HepG2 (cell line): ENCODE measurements at regions not wholly inside any gene's neighbourhood (a gene's known extent, or its start where the extent isn't known, plus 50 kb on each side); places are given as distances from the start of the nearest gene placed in this dataset.

Experiments used
- ATAC-seq: fragments of 200-7000 bp; cut with Tn5 transposase; 3 replicates; pipeline ENCODE4 v1.9.1; 2020; ENCODE audit warnings: mild to moderate bottlenecking, moderate library complexity
- BruUV-seq: library from RNA; stranded (reverse); fragments of 400-500 nt; replicated peaks from 2 replicates; lab custom pipeline; 2021; lab: Mats Ljungman, UMichigan
- CTCF ChIA-PET: fragments of 300-600 bp; formaldehyde crosslinking; extraction: SDS; loops from one replicate; lab custom pipeline; 2021; ENCODE audit warnings: low total read pairs, inconsistent platforms, low intra/inter-chr PET ratio; lab: Yijun Ruan, JAX
- POLR2A ChIA-PET: fragments of 350-600 bp; sonication (Branson Sonifier 250); formaldehyde crosslinking; loops from one replicate; lab custom pipeline; 2020; ENCODE audit warnings: antibody characterized with exemption, inconsistent platforms; lab: Yijun Ruan, JAX
- DNase-seq: peaks from one replicate; pipeline ENCODE4 v3.0.0-alpha.2; 2015; ENCODE audit warnings: low spot score
- FAIRE-seq: peaks from 3 replicates; lab custom pipeline; 2011; peaks lifted over from hg19 to GRCh38; lab: Jason Lieb, UNC
- H2AFZ ChIP-seq: one replicate; pipeline ENCODE4 v1.6.1; 2011; ENCODE audit warnings: low read length, inconsistent platforms
- H3K27ac ChIP-seq: fragments of 300-600 bp; 3 replicates; pipeline ENCODE4 v1.8.0; 2011; ENCODE audit warnings: mixed run types, mild to moderate bottlenecking, mixed read lengths, low read length, inconsistent platforms; ENCODE audit not compliant: insufficient read depth; ENCODE audit errors: extremely low read length
- H3K27me3 ChIP-seq, 2 experiments: fragments of 200-600 bp in 1 of 2; 2 replicates in 1 of 2; 3 replicates in 1 of 2; pipeline versions ENCODE4 v1.6.0 to v1.8.0; 2011; ENCODE audit warnings: low read length in 2 of 2, mild to moderate bottlenecking in 2 of 2, moderate library complexity in 2 of 2, inconsistent platforms in 1 of 2; ENCODE audit not compliant: insufficient read depth in 2 of 2, control insufficient read depth in 1 of 2
- H3K36me3 ChIP-seq, 2 experiments: fragments of 200-600 bp in 1 of 2; replicated peaks in 1 of 2; 2 replicates in 1 of 2; 3 replicates in 1 of 2; pipeline versions ENCODE4 v1.5.1 to v1.8.0; 2011; ENCODE audit warnings: low read length in 2 of 2, inconsistent platforms in 1 of 2; ENCODE audit not compliant: insufficient read depth in 2 of 2, control insufficient read depth in 1 of 2
- H3K4me1 ChIP-seq: 2 replicates; pipeline ENCODE4 v1.5.1; 2012; ENCODE audit warnings: low read length, inconsistent platforms; ENCODE audit not compliant: insufficient read depth
- H3K4me2 ChIP-seq: 2 replicates; pipeline ENCODE4 v1.6.0; 2011; ENCODE audit warnings: low read depth, low read length, inconsistent platforms
- H3K4me3 ChIP-seq, 3 experiments: fragments of 200-600 bp in 1 of 3; sonication (generic), shearing (Covaris generic) in 1 of 3; replicated peaks in 1 of 3; 2 replicates each; pipeline ENCODE4 v1.5.1; 2011 to 2016; ENCODE audit warnings: low read length in 3 of 3, inconsistent platforms in 2 of 3, low read depth in 2 of 3, mild to moderate bottlenecking in 2 of 3, control low read depth in 1 of 3, mixed read lengths in 1 of 3; ENCODE audit not compliant: insufficient read depth in 1 of 3
- H3K79me2 ChIP-seq: one replicate; pipeline ENCODE4 v1.6.1; 2011; ENCODE audit warnings: low read length, inconsistent platforms; ENCODE audit not compliant: insufficient read depth
- H3K9ac ChIP-seq: 2 replicates; pipeline ENCODE4 v1.6.0; 2011; ENCODE audit warnings: mild to moderate bottlenecking, low read depth, low read length, inconsistent platforms; ENCODE audit not compliant: insufficient read depth
- H3K9me3 ChIP-seq: 2 replicates; pipeline ENCODE4 v1.5.1; 2012; ENCODE audit warnings: mild to moderate bottlenecking, low read length
- H4K20me1 ChIP-seq: 2 replicates; pipeline ENCODE4 v1.6.0; 2011; ENCODE audit warnings: inconsistent platforms, mild to moderate bottlenecking, low read length, moderate library complexity; ENCODE audit not compliant: insufficient read depth
- ARID3A ChIP-seq: IDR thresholded peaks from 2 replicates; pipeline ENCODE4 v1.6.1; 2012; ENCODE audit warnings: low read depth, low read length, improper control_type of control experiment
- ATF1 ChIP-seq: IDR thresholded peaks from 2 replicates; pipeline ENCODE4 v1.6.1; 2016; ENCODE audit warnings: mild to moderate bottlenecking, control low read depth
- ATF3 ChIP-seq: sonication (generic); formaldehyde crosslinking; IDR thresholded peaks from 2 replicates; pipeline ENCODE4 v1.4.0; 2020; ENCODE audit warnings: missing genetic modification reagents
- CEBPB ChIP-seq: IDR thresholded peaks from 2 replicates; pipeline ENCODE4 v1.6.1; 2011; ENCODE audit warnings: low read depth, low read length, improper control_type of control experiment, borderline replicate concordance
- EEA1 ChIP-seq: sonication (generic); formaldehyde crosslinking; IDR thresholded peaks from 2 replicates; pipeline ENCODE4 v1.5.1; 2020; ENCODE audit warnings: mild to moderate bottlenecking, missing genetic modification reagents, borderline replicate concordance
- KDM6A ChIP-seq: IDR thresholded peaks from 2 replicates; pipeline ENCODE4 v1.6.1; 2016; ENCODE audit warnings: low read depth
- MXI1 ChIP-seq: IDR thresholded peaks from 3 replicates; pipeline ENCODE4 v1.6.1; 2012; ENCODE audit warnings: low read depth, low read length, inconsistent platforms, borderline replicate concordance
- NR2F6 ChIP-seq, 2 experiments: IDR thresholded peaks; 2 replicates each; pipeline ENCODE4 v1.6.1; 2016; ENCODE audit warnings: antibody characterized with exemption in 1 of 2, mild to moderate bottlenecking in 1 of 2
- ZBTB20 ChIP-seq: sonication (generic); formaldehyde crosslinking; IDR thresholded peaks from 2 replicates; pipeline ENCODE4 v1.8.1; 2023; ENCODE audit warnings: missing genetic modification reagents, low read depth, mild to moderate bottlenecking, borderline replicate concordance
- ZFP36L2 ChIP-seq: sonication (generic); formaldehyde crosslinking; IDR thresholded peaks from 2 replicates; pipeline ENCODE4 v1.4.0; 2020; ENCODE audit warnings: missing genetic modification reagents
- ZFP41 ChIP-seq: sonication (generic); formaldehyde crosslinking; IDR thresholded peaks from 2 replicates; pipeline ENCODE4 v1.4.0; 2020; ENCODE audit warnings: mild to moderate bottlenecking, missing genetic modification reagents, borderline replicate concordance
- ZNF12 ChIP-seq: sonication (generic); formaldehyde crosslinking; IDR thresholded peaks from 2 replicates; pipeline ENCODE4 v1.5.0; 2020; ENCODE audit warnings: missing genetic modification reagents
- ZNF143 ChIP-seq: sonication (generic); formaldehyde crosslinking; IDR thresholded peaks from 2 replicates; pipeline ENCODE4 v1.4.0; 2020; ENCODE audit warnings: missing genetic modification reagents
- ZNF225 ChIP-seq: sonication (generic); formaldehyde crosslinking; IDR thresholded peaks from 2 replicates; pipeline ENCODE4 v1.4.0; 2020; ENCODE audit warnings: mild to moderate bottlenecking, missing genetic modification reagents
- ZNF350 ChIP-seq: sonication (generic); formaldehyde crosslinking; IDR thresholded peaks from 2 replicates; pipeline ENCODE4 v1.4.0; 2020; ENCODE audit warnings: mild to moderate bottlenecking, low read depth, missing genetic modification reagents, borderline replicate concordance
- ZNF704 ChIP-seq: sonication (generic); formaldehyde crosslinking; IDR thresholded peaks from 2 replicates; pipeline ENCODE4 v1.8.1; 2023; ENCODE audit warnings: mild to moderate bottlenecking, inconsistent platforms, moderate library complexity, missing genetic modification reagents, borderline replicate concordance
- ZNF83 ChIP-seq: sonication (generic); formaldehyde crosslinking; IDR thresholded peaks from 2 replicates; pipeline ENCODE4 v1.4.0; 2020; ENCODE audit warnings: missing genetic modification reagents, mild to moderate bottlenecking, borderline replicate concordance
- ZSCAN12 ChIP-seq: sonication (generic); formaldehyde crosslinking; IDR thresholded peaks from 2 replicates; pipeline ENCODE4 v1.9.0; 2021; ENCODE audit warnings: mild to moderate bottlenecking, missing genetic modification reagents
- ZZZ3 ChIP-seq: sonication (generic); formaldehyde crosslinking; IDR thresholded peaks from 2 replicates; pipeline ENCODE4 v1.4.0; 2020; ENCODE audit warnings: missing genetic modification reagents, mild to moderate bottlenecking, borderline replicate concordance
- WGBS: methylation state at CpG from one replicate; pipeline ENCODE4 v1.1.6; 2017; ENCODE audit warnings: low lambda C conversion rate; 5-methylcytosine and 5-hydroxymethylcytosine counted together
- in situ Hi-C: cut with HindIII; loops from 2 replicates; pipeline ENCODE4 v1.10.0; 2017; ENCODE audit warnings: low pct_unique_long_range_greater_than_20kb; ENCODE audit not compliant: extremely low pct_ligation_motif_present
- intact Hi-C: fragments of 100-400 bp; cut with micrococcal nuclease; formaldehyde crosslinking; loops from one replicate; pipeline ENCODE4 v1.10.0; 2022; ENCODE audit not compliant: unreplicated experiment

GRCh38 chr21:14762327-14762726 lies 216.2 kb upstream of the SAMSN1 start:
- POLR2A ChIA-PET = no interaction called here
- Histone ChIP-seq H3K27me3 (no peaks in the 10 kb centered on the region), H3K4me3 (no peak overlapping the region), H2AFZ (no peak overlapping the region), H3K9me3 (no peaks in the 10 kb centered on the region)
- BruUV-seq = no TSS peak
- in situ Hi-C loops = no loop called here
- TF ChIP-seq ZSCAN12 (CRISPR knock-in tag) = no peak
- peak; percentile 23; the same call in 1 of the 2 replicates for TF ChIP-seq CEBPB
- TF ChIP-seq NR2F6 (IDR thresholded peaks at IDR 0.05) = no peak
- TF ChIP-seq NR2F6 (CRISPR knock-in tag; IDR thresholded peaks at IDR 0.05) = no peak
- TF ChIP-seq, all 625 proteins: peak for 1
- no peak overlapping the region for H3K27ac ChIP-seq
- no peak for FAIRE-seq
- no peak overlapping the region for H3K9ac ChIP-seq
- no peaks in the 10 kb centered on the region for H3K79me2 ChIP-seq
- CTCF ChIA-PET = no interaction called here
- ATAC-seq = no peak
- H3K36me3 ChIP-seq = no peaks in the 10 kb centered on the region
- no peak for DNase-seq
- no peaks in the 10 kb centered on the region for H3K4me1 ChIP-seq
- H3K4me2 ChIP-seq = no peak overlapping the region
- WGBS = 7% methylated on average over 1 of the region's 1 CpG
- intact Hi-C loops = no loop called here
- H4K20me1 ChIP-seq = no peaks in the 10 kb centered on the region

- FAIRE-seq = no peak
- intact Hi-C loops = no loop called here
- no peak for DNase-seq
- Histone ChIP-seq H3K4me1 (no peaks in the 10 kb centered on the region), H3K9ac (no peak overlapping the region), H3K27ac (no peak overlapping the region), H2AFZ (no peak overlapping the region), H3K79me2 (no peaks in the 10 kb centered on the region), H3K36me3 (no peaks in the 10 kb centered on the region), H3K27me3 (no peaks in the 10 kb centered on the region), H3K4me3 (no peak overlapping the region), H4K20me1 (no peaks in the 10 kb centered on the region), H3K4me2 (no peak overlapping the region), H3K9me3 (no peaks in the 10 kb centered on the region)
- ChIA-PET POLR2A (no interaction called here), CTCF (no interaction called here)
- no peak for ATAC-seq
- no TSS peak for BruUV-seq
- in situ Hi-C loops = no loop called here
- TF ChIP-seq ZNF225 (CRISPR knock-in tag) (no peak), ZNF704 (CRISPR knock-in tag) (no peak), ATF1 (CRISPR knock-in tag) (no peak), ARID3A (no peak), ZFP41 (CRISPR knock-in tag) (no peak), ZNF143 (no peak), ZBTB20 (CRISPR knock-in tag) (no peak), KDM6A (CRISPR knock-in tag) (no peak), ZNF350 (CRISPR knock-in tag) (no peak), ZNF12 (CRISPR knock-in tag) (no peak), ZNF83 (CRISPR knock-in tag) (no peak), ZFP36L2 (CRISPR knock-in tag) (no peak), ZZZ3 (CRISPR knock-in tag) (no peak), ATF3 (CRISPR knock-in tag) (no peak), EEA1 (CRISPR knock-in tag) (no peak), MXI1 (no peak)
Measured at GRCh38 chr21:14759285-14759684, 213.2 kb upstream of the SAMSN1 start.
